ENCODE measurements at regions not wholly inside any gene's neighbourhood (a gene's known extent, or its start where the extent isn't known, plus 50 kb on each side); places are given as distances from the start of the nearest gene placed in this dataset.

- no peaks in the 10 kb centered on the region for H3K9me3 ChIP-seq (replicated peaks; ENCODE audit: control insufficient read depth, insufficient read depth, low read depth, low read length)
- FAIRE-seq (no peak), DNase-seq (ENCODE audit: extremely low read depth in 1 of 4, low spot score in 3 of 4) (no peak), ATAC-seq (no peak)
- H4K20me1 ChIP-seq (replicated peaks; ENCODE audit: control insufficient read depth, insufficient read depth, low read length) = no peaks in the 10 kb centered on the region
- in situ Hi-C loops (cut with MboI) = no loop called here
- H3K36me3 ChIP-seq (ENCODE audit: control insufficient read depth, insufficient read depth, low read length) = no peaks in the 10 kb centered on the region
- ChIA-PET POLR2A (interaction anchor here (0.6 kb wide), 1 partner anchor 12 kb away, joined by 3 read pairs; no protein-coding TSS in a partner anchor), CTCF (ENCODE audit: low intra/inter-chr PET ratio) (no interaction called here)
- WGBS (ENCODE audit: insufficient coverage, low coverage, missing lambda C conversion rate) = 0% methylated on average over 2 of the region's 2 CpGs
- no peaks in the 10 kb centered on the region for H3K27me3 ChIP-seq (ENCODE audit: control insufficient read depth in 2 of 2, insufficient read depth in 2 of 2, low read length in 2 of 2)
- H3K79me2 ChIP-seq (ENCODE audit: control insufficient read depth, insufficient read depth, low read length) = no peaks in the 10 kb centered on the region
- no peak overlapping the region for H3K27ac ChIP-seq (ENCODE audit: extremely low read depth, low read depth, low read length)
- BruUV-seq (replicated peaks) = no TSS peak
- H2AFZ ChIP-seq (ENCODE audit: low read depth, low read length) = no peak overlapping the region
- TF ChIP-seq PURB (CRISPR knock-in tag; IDR thresholded peaks at IDR 0.05; ENCODE audit: low read depth) = no peak
- no peak for TF ChIP-seq SMARCC2 (IDR thresholded peaks at IDR 0.05; ENCODE audit: low read depth)
- H3K4me1 ChIP-seq (replicated peaks in 1 of 2; ENCODE audit: control insufficient read depth in 2 of 2, insufficient read depth in 2 of 2, low read length in 2 of 2) = no peaks in the 10 kb centered on the region
- H3K4me2 ChIP-seq (ENCODE audit: insufficient read depth, low read length) = no peak overlapping the region
- H3K4me3 ChIP-seq = no peak overlapping the region
- H3K9me1 ChIP-seq (ENCODE audit: control insufficient read depth, insufficient read depth, low read length) = no peaks in the 10 kb centered on the region
- no peak overlapping the region for H3K9ac ChIP-seq (ENCODE audit: insufficient read depth in 1 of 2, low read depth in 2 of 2, low read length in 2 of 2)
- intact Hi-C loops (cut with micrococcal nuclease) = no loop called here
Observed at GRCh38 chr6:104585646-104586045, 274.1 kb downstream of the HACE1 start.

- FAIRE-seq = no peak
- H3K27me3 ChIP-seq (ENCODE audit: control insufficient read depth in 2 of 2, insufficient read depth in 2 of 2, low read length in 2 of 2) = no peaks in the 10 kb centered on the region
- BruUV-seq (replicated peaks) = no TSS peak
- no peaks in the 10 kb centered on the region for H3K9me1 ChIP-seq (ENCODE audit: control insufficient read depth, insufficient read depth, low read length)
- H2AFZ ChIP-seq (ENCODE audit: low read depth, low read length) = no peak overlapping the region
- DNase-seq (ENCODE audit: extremely low read depth in 1 of 4, low spot score in 3 of 4) = no peak
- no peak for ATAC-seq
- intact Hi-C loops (cut with micrococcal nuclease) (no loop called here), in situ Hi-C loops (cut with MboI) (no loop called here)
- CTCF ChIA-PET (ENCODE audit: low intra/inter-chr PET ratio) = no interaction called here
- POLR2A ChIA-PET = no interaction called here
- no peaks in the 10 kb centered on the region for H3K36me3 ChIP-seq (ENCODE audit: control insufficient read depth, insufficient read depth, low read length)
- no peak overlapping the region for H3K9ac ChIP-seq (ENCODE audit: insufficient read depth in 1 of 2, low read depth in 2 of 2, low read length in 2 of 2)
- H4K20me1 ChIP-seq (replicated peaks; ENCODE audit: control insufficient read depth, insufficient read depth, low read length) = no peaks in the 10 kb centered on the region
- no peak overlapping the region for H3K4me3 ChIP-seq
- no peak overlapping the region for H3K27ac ChIP-seq (ENCODE audit: extremely low read depth, low read depth, low read length)
- H3K79me2 ChIP-seq (ENCODE audit: control insufficient read depth, insufficient read depth, low read length) = no peaks in the 10 kb centered on the region
- H3K4me2 ChIP-seq (ENCODE audit: insufficient read depth, low read length) = no peak overlapping the region
- no peaks in the 10 kb centered on the region for H3K9me3 ChIP-seq (replicated peaks; ENCODE audit: control insufficient read depth, insufficient read depth, low read depth, low read length)
- no peak for TF ChIP-seq ZNF134 (CRISPR knock-in tag; conservative IDR thresholded peaks at IDR 0.05)
- TF ChIP-seq, protein P1, sequence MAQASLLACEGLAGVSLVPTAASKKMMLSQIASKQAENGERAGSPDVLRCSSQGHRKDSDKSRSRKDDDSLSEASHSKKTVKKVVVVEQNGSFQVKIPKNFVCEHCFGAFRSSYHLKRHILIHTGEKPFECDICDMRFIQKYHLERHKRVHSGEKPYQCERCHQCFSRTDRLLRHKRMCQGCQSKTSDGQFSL (CRISPR knock-in tag; IDR thresholded peaks at IDR 0.05) = no peak
- TF ChIP-seq, protein P1 (tag; IDR thresholded peaks at IDR 0.05) = no peak
- no peaks in the 10 kb centered on the region for H3K4me1 ChIP-seq (replicated peaks in 1 of 2; ENCODE audit: control insufficient read depth in 2 of 2, insufficient read depth in 2 of 2, low read length in 2 of 2)
Observed at GRCh38 chr6:104580452-104580851, 279.3 kb downstream of the HACE1 start.
